DND-41 (cell line): ENCODE measurements at regions not wholly inside any gene's neighbourhood (a gene's known extent, or its start where the extent isn't known, plus 50 kb on each side); places are given as distances from the start of the nearest gene placed in this dataset.

Experiments
- ATAC-seq: fragments of 200-7000 bp; cut with Tn5 transposase; 3 replicates; pipeline ENCODE4 v1.9.1; 2021; ENCODE audit warnings: low read depth; ENCODE audit not compliant: insufficient read depth
- DNase-seq: peaks from one replicate; pipeline ENCODE4 v3.0.0-alpha.2; 2020
- H2AFZ ChIP-seq: 2 replicates; pipeline ENCODE4 v1.6.0; 2012; ENCODE audit warnings: low read depth, low read length
- H3K27ac ChIP-seq: 2 replicates; pipeline ENCODE4 v1.5.1; 2012; ENCODE audit warnings: low read length, inconsistent platforms
- H3K27me3 ChIP-seq: fragments of 200-600 bp; sonication (generic); 2 replicates; pipeline ENCODE4 v1.6.0; 2012; ENCODE audit warnings: low read length, mild to moderate bottlenecking, inconsistent platforms; ENCODE audit not compliant: insufficient read depth, poor library complexity
- H3K36me3 ChIP-seq: 2 replicates; pipeline ENCODE4 v1.5.1; 2012; ENCODE audit warnings: low read length, inconsistent platforms; ENCODE audit not compliant: insufficient read depth
- H3K4me1 ChIP-seq: 2 replicates; pipeline ENCODE4 v1.5.1; 2012; ENCODE audit warnings: mild to moderate bottlenecking, low read length; ENCODE audit not compliant: insufficient read depth
- H3K4me2 ChIP-seq: 2 replicates; pipeline ENCODE4 v1.6.0; 2012; ENCODE audit warnings: mild to moderate bottlenecking, moderate library complexity, low read length, inconsistent platforms; ENCODE audit not compliant: insufficient read depth
- H3K4me3 ChIP-seq, 2 experiments: fragments of 200-600 bp in 1 of 2; shearing (Covaris generic) in 1 of 2; 2 replicates each; pipeline ENCODE4 v1.5.1; 2012 to 2016; ENCODE audit warnings: inconsistent platforms in 2 of 2, low read length in 2 of 2, mild to moderate bottlenecking in 2 of 2, low read depth in 1 of 2, moderate library complexity in 1 of 2
- H3K79me2 ChIP-seq: 2 replicates; pipeline ENCODE4 v1.6.0; 2012; ENCODE audit warnings: low read length, inconsistent platforms; ENCODE audit not compliant: insufficient read depth
- H3K9ac ChIP-seq: 2 replicates; pipeline ENCODE4 v1.6.0; 2012; ENCODE audit warnings: low read depth, mild to moderate bottlenecking, inconsistent platforms, low read length, moderate library complexity
- H3K9me3 ChIP-seq: 2 replicates; pipeline ENCODE4 v1.5.1; 2012; ENCODE audit warnings: low read length, moderate library complexity, mild to moderate bottlenecking, inconsistent platforms; ENCODE audit not compliant: insufficient read depth, severe bottlenecking
- H4K20me1 ChIP-seq: 2 replicates; pipeline ENCODE4 v1.6.0; 2012; ENCODE audit warnings: low read length; ENCODE audit not compliant: insufficient read depth
- EZH2 ChIP-seq: IDR thresholded peaks from 3 replicates; pipeline ENCODE4 v1.6.1; 2012; ENCODE audit warnings: borderline replicate concordance, low read depth, mild to moderate bottlenecking, moderate library complexity, low read length, inconsistent platforms; ENCODE audit not compliant: severe bottlenecking
- TF ChIP-seq, protein P1 (sequence below): IDR thresholded peaks from 2 replicates; pipeline ENCODE4 v1.5.1; 2012; ENCODE audit warnings: borderline replicate concordance, low read length, moderate library complexity, mild to moderate bottlenecking; ENCODE audit not compliant: poor library complexity, severe bottlenecking; ENCODE audit errors: extremely low read depth

DNA sequence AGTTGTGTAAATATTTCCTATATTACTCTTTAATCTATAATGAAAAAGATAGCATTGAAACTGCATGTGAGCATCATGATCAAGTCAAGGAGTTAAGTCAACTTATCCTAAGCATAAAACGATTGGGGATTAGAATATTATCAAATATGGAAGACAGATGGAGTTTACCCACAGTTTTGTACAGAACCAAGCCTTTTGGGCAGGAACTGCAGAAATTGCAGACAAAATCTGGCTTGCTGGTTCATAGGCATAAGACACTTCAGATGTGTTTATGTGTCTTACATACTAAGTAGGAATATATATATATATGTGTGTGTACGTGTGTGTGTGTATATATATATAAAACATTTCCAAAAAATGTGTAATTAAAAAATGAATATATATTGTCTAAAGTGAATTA is 375.4 kb upstream of the TPK1 start:
- Histone ChIP-seq H3K9me3 (no peaks in the 10 kb centered on the region), H2AFZ (no peak overlapping the region), H4K20me1 (no peaks in the 10 kb centered on the region), H3K4me2 (no peak overlapping the region), H3K27me3 (no peaks in the 10 kb centered on the region), H3K36me3 (no peaks in the 10 kb centered on the region), H3K27ac (no peak overlapping the region), H3K79me2 (no peaks in the 10 kb centered on the region), H3K9ac (no peak overlapping the region), H3K4me1 (no peaks in the 10 kb centered on the region), H3K4me3 (no peak overlapping the region)
- TF ChIP-seq, protein P1, sequence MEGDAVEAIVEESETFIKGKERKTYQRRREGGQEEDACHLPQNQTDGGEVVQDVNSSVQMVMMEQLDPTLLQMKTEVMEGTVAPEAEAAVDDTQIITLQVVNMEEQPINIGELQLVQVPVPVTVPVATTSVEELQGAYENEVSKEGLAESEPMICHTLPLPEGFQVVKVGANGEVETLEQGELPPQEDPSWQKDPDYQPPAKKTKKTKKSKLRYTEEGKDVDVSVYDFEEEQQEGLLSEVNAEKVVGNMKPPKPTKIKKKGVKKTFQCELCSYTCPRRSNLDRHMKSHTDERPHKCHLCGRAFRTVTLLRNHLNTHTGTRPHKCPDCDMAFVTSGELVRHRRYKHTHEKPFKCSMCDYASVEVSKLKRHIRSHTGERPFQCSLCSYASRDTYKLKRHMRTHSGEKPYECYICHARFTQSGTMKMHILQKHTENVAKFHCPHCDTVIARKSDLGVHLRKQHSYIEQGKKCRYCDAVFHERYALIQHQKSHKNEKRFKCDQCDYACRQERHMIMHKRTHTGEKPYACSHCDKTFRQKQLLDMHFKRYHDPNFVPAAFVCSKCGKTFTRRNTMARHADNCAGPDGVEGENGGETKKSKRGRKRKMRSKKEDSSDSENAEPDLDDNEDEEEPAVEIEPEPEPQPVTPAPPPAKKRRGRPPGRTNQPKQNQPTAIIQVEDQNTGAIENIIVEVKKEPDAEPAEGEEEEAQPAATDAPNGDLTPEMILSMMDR = no peak
- no peak for TF ChIP-seq EZH2
- no peak for DNase-seq
- ATAC-seq = no peak

DNA sequence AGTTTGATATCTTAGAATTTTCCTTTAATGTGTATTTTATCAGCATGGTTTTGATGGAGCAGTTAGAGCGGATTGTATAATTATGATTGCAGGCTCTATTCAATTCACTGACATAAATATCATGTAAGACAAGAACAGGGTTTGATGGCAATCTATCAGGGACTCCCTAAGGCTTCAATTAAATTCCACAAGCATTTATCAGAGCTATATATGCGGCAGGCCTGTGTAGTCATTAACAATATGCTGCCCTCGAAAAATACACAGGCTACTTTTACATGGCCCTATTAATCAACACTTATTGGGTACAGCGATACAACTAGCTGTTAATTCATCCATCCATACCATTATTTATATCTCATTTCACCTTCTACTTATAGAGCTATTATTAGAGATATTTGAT is 358.1 kb upstream of the TPK1 start:
- no peaks in the 10 kb centered on the region for H3K4me1 ChIP-seq
- no peak for DNase-seq
- H4K20me1 ChIP-seq = no peaks in the 10 kb centered on the region
- no peaks in the 10 kb centered on the region for H3K79me2 ChIP-seq
- H3K36me3 ChIP-seq = no peaks in the 10 kb centered on the region
- no peak overlapping the region for H3K4me2 ChIP-seq
- H3K9ac ChIP-seq = no peak overlapping the region
- H3K4me3 ChIP-seq = no peak overlapping the region
- H3K27me3 ChIP-seq = no peaks in the 10 kb centered on the region
- H3K27ac ChIP-seq = no peak overlapping the region
- TF ChIP-seq EZH2 = no peak
- TF ChIP-seq, protein P1 = no peak
- no peaks in the 10 kb centered on the region for H3K9me3 ChIP-seq
- H2AFZ ChIP-seq = no peak overlapping the region
- ATAC-seq = no peak

DNA sequence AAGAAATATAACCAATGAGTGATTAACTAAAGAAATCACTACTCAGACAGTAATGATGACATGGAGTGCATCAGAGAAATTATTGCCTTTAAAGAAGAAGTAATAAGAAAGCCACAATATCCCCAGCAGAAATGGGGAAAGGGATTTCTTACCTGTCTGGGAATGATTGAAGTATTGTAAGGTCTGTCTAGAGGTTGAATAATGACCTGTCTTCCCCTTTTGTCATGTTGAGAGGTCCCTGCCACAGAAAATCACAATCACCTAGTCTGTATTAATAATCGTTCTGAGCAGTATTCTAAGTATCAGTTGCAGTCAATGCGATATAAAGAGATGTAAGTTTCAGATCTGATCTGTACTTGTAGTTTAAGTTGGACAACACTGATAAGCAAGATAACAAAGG is 349.1 kb upstream of the TPK1 start:
- Histone ChIP-seq H3K79me2 (no peaks in the 10 kb centered on the region), H3K4me1 (no peaks in the 10 kb centered on the region), H3K4me2 (no peak overlapping the region), H3K36me3 (no peaks in the 10 kb centered on the region), H4K20me1 (no peaks in the 10 kb centered on the region), H3K9ac (no peak overlapping the region), H3K4me3 (no peak overlapping the region), H3K27me3 (no peaks in the 10 kb centered on the region), H3K27ac (no peak overlapping the region), H3K9me3 (no peaks in the 10 kb centered on the region), H2AFZ (no peak overlapping the region)
- ATAC-seq = no peak
- no peak for TF ChIP-seq EZH2
- no peak for DNase-seq

DNA sequence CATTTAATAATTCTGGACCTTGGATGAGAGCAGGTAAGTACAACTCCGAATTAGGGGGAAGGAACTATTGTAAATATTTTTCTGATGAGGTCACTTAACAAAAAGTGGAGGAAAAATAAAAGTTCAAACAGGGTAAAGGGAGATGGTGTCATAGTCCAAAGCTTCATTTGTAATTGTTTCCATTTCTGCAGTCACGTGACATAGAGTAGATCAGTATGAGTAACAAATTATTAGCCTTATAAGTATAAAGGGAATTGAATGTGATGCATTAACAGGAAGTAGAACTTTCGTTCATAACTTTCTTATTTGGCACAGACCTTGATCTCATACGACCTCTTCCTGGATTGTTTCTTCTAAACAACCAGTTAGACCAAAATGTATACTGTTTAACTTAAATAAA is 347.2 kb upstream of the TPK1 start:
- H2AFZ ChIP-seq = no peak overlapping the region
- H3K9me3 ChIP-seq = no peaks in the 10 kb centered on the region
- TF ChIP-seq EZH2 = no peak
- TF ChIP-seq, protein P1 = no peak
- DNase-seq (no peak), ATAC-seq (no peak)
- H3K27me3 ChIP-seq = no peaks in the 10 kb centered on the region
- H3K4me3 ChIP-seq = no peak overlapping the region
- no peak overlapping the region for H3K9ac ChIP-seq
- H3K27ac ChIP-seq = no peak overlapping the region
- H3K4me2 ChIP-seq = no peak overlapping the region
- no peaks in the 10 kb centered on the region for H3K79me2 ChIP-seq
- H3K36me3 ChIP-seq = no peaks in the 10 kb centered on the region
- no peaks in the 10 kb centered on the region for H4K20me1 ChIP-seq
- no peaks in the 10 kb centered on the region for H3K4me1 ChIP-seq
